Heart left ventricle (tissue), 16 donors: ENCODE measurements at regions not wholly inside any gene's neighbourhood (a gene's known extent, or its start where the extent isn't known, plus 50 kb on each side); places are given as distances from the start of the nearest gene placed in this dataset.

Experiments used
- ATAC-seq, 4 donors: fragments of 200-7000 bp; cut with Tn5 transposase; one replicate each; pipeline ENCODE4 v1.9.1; 2020 to 2022; ENCODE audit warnings: moderate library complexity in 4 of 4, mild to moderate bottlenecking in 3 of 4, moderate number of reproducible peaks in 1 of 4
- DNase-seq, 5 donors: peaks; one replicate each; pipeline ENCODE4 v3.0.0-alpha.2; 2020
- H3K27ac ChIP-seq, 12 donors: fragments of 200-600 bp; sonication (generic) in 4 of 12; one replicate each; pipeline versions ENCODE4 v1.5.0 to v1.8.0; 2016 to 2022; ENCODE audit warnings: mild to moderate bottlenecking in 2 of 12
- H3K27me3 ChIP-seq, 9 donors: fragments of 200-600 bp; sonication (generic) in 2 of 9; one replicate each; pipeline versions ENCODE4 v1.5.1 to v1.8.0; 2016 to 2022; ENCODE audit warnings: mild to moderate bottlenecking in 3 of 9
- H3K36me3 ChIP-seq, 9 donors: fragments of 200-600 bp; sonication (generic) in 2 of 9; one replicate each; pipeline versions ENCODE4 v1.5.0 to v1.8.0; 2018 to 2022; ENCODE audit warnings: mild to moderate bottlenecking in 2 of 9
- H3K4me1 ChIP-seq, 12 donors: fragments of 200-600 bp; sonication (generic) in 4 of 12; one replicate each; pipeline versions ENCODE4 v1.5.0 to v1.8.0; 2016 to 2022; ENCODE audit warnings: mild to moderate bottlenecking in 3 of 12
- H3K4me3 ChIP-seq, 12 donors: fragments of 200-600 bp; sonication (generic) in 4 of 12; one replicate each; pipeline versions ENCODE4 v1.5.0 to v1.8.0; 2017 to 2022; ENCODE audit warnings: mild to moderate bottlenecking in 9 of 12, moderate library complexity in 4 of 12
- H3K9me3 ChIP-seq, 12 donors: fragments of 200-600 bp; sonication (generic) in 4 of 12; one replicate each; pipeline versions ENCODE4 v1.5.0 to v1.8.0; 2016 to 2022; ENCODE audit warnings: mild to moderate bottlenecking in 1 of 12
- POLR2A ChIP-seq, 2 donors: fragments of 450-650 bp; IDR thresholded peaks; one replicate each; pipeline ENCODE4 v1.6.1; 2017; ENCODE audit warnings: antibody characterized with exemption in 2 of 2, mild to moderate bottlenecking in 2 of 2, moderate library complexity in 2 of 2
- WGBS, 4 donors: extraction: QIAGEN DNeasy Blood & Tissue Kit in 2 of 4; methylation state at CpG; one replicate each; pipeline versions ENCODE4 v1.1.5 to v1.1.7; 2013 to 2018; 5-methylcytosine and 5-hydroxymethylcytosine counted together
- intact Hi-C, 10 donors: fragments of 100-400 bp; cut with DNase I; formaldehyde crosslinking; loops; one replicate each; pipeline versions ENCODE4 v1.11.1 to v1.14.2; 2022
- TF ChIP-seq, protein P1 (sequence below), 12 donors: fragments of 200-600 bp; sonication (generic) in 4 of 12; IDR thresholded peaks; one replicate each; pipeline versions ENCODE4 v1.5.0 to v1.8.0; 2018 to 2022; ENCODE audit warnings: antibody characterized with exemption in 12 of 12, mild to moderate bottlenecking in 5 of 12
- donor health status: ischemic (EF 13 %, LVEDD 7.1; RV severe dilation, severe dysfunction).
- donor health status: healthy with polysubstance abuse.
- donor health status: DM: no; HTN: yes; CAD: no.
- donor health status: DM: no; HTN: no; CAD: no.
- donor health status: ischemic (EF 25% LVEDD 6.9; RV normal size, moderate dysfunction).
- donor health status: ischemic (EF 25% LVEDD 5.7; RV mildly dilated, moderate dysfunction).
- donor health status: healthy.
- donor health status: DM: yes; HTN: yes; CAD: no.
- donor health status: ischemic (EF 35%, LVEDD 5.7; RV mildly dilated, moderate dysfunction).
- donor health status: nonischemic (EF 11% LVEDD 7.7; RV severe dilation, severe dysfunction).
- donor health status: DM: yes; HTN: yes; CAD: no.
- donor health status: PGD.
- donor health status: ischemic (EF 29% LVEDD 5.4; RV normal size, mild dysfunction).
- donor health status: nonischemic (EF 23%, LVEDD 6.1; RV moderate dilation, normal function).

DNA sequence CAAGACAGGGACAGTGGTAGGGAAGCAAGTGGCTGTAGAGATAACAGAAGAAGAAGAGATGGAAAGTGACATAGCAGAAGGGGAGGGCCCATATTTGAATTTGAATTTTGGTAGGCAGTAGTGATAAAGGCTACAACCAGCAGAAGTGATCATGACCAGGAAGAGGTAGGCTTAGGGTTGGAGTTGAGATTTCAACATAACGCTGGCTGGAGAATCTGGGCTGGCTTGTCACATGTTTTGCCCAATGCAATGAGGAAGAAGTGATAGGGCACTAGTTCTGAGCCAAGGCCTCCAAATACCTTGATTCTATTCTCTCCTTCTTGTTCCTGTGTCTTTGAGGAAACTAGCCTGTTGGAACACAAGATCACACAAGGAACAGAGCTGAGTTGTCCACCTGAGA lies 69.4 kb downstream of the SCG2 start:
- no peak overlapping the region for H3K27ac ChIP-seq
- no peak for DNase-seq
- intact Hi-C loops: no loop called here
- H3K36me3 ChIP-seq: no peaks in the 10 kb centered on the region
- H3K4me3 ChIP-seq: no peak overlapping the region
- H3K4me1 ChIP-seq: peaks cover 0 to 18% (median 7%) of the 10 kb centered on the region in 12 donors
- ATAC-seq: no peak
- WGBS, 4 donors: 81 to 93% (median 92%) methylated on average over 1 of the region's 1 CpG
- no peak for TF ChIP-seq POLR2A (IDR thresholded peaks at IDR 0.05)
- TF ChIP-seq, protein P1, sequence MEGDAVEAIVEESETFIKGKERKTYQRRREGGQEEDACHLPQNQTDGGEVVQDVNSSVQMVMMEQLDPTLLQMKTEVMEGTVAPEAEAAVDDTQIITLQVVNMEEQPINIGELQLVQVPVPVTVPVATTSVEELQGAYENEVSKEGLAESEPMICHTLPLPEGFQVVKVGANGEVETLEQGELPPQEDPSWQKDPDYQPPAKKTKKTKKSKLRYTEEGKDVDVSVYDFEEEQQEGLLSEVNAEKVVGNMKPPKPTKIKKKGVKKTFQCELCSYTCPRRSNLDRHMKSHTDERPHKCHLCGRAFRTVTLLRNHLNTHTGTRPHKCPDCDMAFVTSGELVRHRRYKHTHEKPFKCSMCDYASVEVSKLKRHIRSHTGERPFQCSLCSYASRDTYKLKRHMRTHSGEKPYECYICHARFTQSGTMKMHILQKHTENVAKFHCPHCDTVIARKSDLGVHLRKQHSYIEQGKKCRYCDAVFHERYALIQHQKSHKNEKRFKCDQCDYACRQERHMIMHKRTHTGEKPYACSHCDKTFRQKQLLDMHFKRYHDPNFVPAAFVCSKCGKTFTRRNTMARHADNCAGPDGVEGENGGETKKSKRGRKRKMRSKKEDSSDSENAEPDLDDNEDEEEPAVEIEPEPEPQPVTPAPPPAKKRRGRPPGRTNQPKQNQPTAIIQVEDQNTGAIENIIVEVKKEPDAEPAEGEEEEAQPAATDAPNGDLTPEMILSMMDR (IDR thresholded peaks at IDR 0.05): no peak
- H3K9me3 ChIP-seq: peaks cover 0 to 9% (median 0%) of the 10 kb centered on the region in 12 donors
- no peaks in the 10 kb centered on the region for H3K27me3 ChIP-seq

DNA sequence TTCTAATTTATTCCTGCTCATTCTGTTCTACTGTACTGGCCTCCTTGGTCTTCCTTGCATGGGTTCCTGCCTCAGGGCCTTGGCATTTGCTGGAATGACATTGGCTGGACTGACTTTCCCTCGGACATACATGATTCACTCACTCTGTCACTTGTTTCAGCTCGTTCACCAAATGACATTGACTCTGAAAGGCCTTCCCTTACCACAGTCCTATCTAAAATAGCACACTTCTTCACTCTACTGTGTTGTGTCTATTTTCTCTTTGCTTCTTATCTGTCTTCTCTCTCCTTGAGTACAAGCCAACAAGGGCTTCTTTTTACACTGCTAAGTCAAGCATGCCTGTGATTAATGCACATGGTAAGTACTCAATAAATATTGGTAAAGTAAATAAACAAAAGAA lies 65.6 kb downstream of the SCG2 start:
- Histone ChIP-seq H3K9me3 (no peaks in the 10 kb centered on the region), H3K4me1 (peaks cover 0 to 38% (median 21%) of the 10 kb centered on the region in 12 donors), H3K36me3 (no peaks in the 10 kb centered on the region), H3K27ac (peak overlapping the region in 4 of 12 donors; percentile 6 to 41 (median 27)), H3K27me3 (no peaks in the 10 kb centered on the region), H3K4me3 (no peak overlapping the region)
- 21 to 32% (median 28%) methylated on average over 2 of the region's 2 CpGs for WGBS, 4 donors
- DNase-seq: peak in 2 of 5 donors; percentile 21 to 41
- ATAC-seq: peak; percentile 62 to 91 (median 74)
- intact Hi-C loops: no loop called here
- TF ChIP-seq, protein P1 (IDR thresholded peaks at IDR 0.05): no peak

DNA sequence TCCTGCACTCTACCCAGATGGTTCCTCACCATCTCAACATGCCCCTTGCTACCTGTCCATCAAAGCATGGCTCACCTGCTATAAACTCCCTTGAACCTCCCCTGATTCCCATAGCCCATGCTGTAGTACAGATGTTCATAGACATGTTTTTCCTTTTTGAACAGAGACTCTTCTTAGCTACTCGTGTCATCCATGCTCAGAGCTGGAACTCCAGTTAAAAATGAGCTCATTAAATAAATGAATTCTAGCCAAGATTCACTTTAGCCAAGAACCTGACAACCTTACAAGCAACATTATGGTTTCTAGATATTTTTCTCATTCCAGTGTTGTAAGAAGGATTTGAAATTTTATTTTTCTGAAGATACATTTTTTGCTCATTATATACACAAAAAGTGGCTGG lies 65.0 kb downstream of the SCG2 start:
- TF ChIP-seq, protein P1 (IDR thresholded peaks at IDR 0.05): no peak
- TF ChIP-seq POLR2A (IDR thresholded peaks at IDR 0.05): no peak
- intact Hi-C loops: no loop called here
- WGBS, 4 donors: 30 to 49% (median 44%) methylated on average over 1 of the region's 1 CpG
- no peaks in the 10 kb centered on the region for H3K9me3 ChIP-seq
- ATAC-seq: no peak
- no peaks in the 10 kb centered on the region for H3K27me3 ChIP-seq
- DNase-seq: no peak
- H3K4me3 ChIP-seq: no peak overlapping the region
- H3K4me1 ChIP-seq: peaks cover 0 to 38% (median 21%) of the 10 kb centered on the region in 12 donors
- no peaks in the 10 kb centered on the region for H3K36me3 ChIP-seq
- H3K27ac ChIP-seq: peak overlapping the region in 4 of 12 donors; percentile 6 to 14 (median 12)

DNA sequence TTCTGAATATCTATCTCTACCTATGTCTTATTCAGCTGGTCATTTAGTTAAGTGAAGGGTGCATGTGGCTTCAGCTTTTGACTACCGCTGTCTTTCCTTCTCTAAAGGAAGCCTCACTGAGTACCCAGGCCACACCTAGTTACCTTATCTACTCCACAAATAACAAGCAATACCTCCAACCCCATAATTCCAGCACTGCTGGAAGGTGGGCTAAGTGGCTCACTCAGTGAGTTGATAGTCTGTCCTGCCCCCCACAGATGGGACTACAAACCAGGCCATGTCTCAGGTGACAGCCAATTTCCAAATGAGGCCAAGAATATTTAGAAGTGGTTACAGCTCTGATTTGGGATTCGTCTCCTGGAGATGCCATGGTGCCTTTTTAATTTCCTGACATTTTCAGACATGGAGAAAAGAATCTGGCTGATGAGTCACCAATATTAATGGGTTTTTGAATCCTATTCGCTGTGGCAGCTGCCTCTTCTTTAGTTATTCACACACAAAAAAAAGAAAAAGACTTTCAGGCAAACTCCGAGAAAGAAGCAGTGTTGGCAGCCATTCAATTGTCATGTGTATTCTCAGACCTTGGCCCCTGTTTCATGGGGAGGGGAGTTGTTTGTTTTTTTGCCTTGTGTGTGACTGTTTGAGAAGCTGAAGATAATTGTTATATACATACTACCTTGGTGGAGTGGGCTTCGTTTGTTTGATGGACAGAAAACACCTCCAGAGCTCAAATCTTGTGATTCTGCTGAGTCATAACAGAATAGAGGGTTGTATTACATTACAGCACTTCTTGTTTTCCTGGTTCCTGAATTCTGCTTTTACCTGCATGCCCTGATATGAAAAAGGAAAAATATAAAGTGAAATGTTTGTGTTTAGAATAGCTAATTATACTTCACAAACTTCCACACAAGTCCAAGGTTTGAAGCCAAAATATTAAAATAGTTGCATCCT lies 64.2 kb downstream of the SCG2 start:
- ATAC-seq (no peak), DNase-seq (no peak)
- Histone ChIP-seq H3K4me1 (peaks cover 0 to 38% (median 21%) of the 10 kb centered on the region in 12 donors), H3K4me3 (no peak overlapping the region), H3K9me3 (no peaks in the 10 kb centered on the region), H3K27ac (peak overlapping the region in 6 of 12 donors; percentile 44 to 67 (median 48)), H3K36me3 (no peaks in the 10 kb centered on the region), H3K27me3 (no peaks in the 10 kb centered on the region)
- 37 to 48% (median 43%) methylated on average over 5 of the region's 5 CpGs for WGBS, 4 donors
- no peak for TF ChIP-seq POLR2A (IDR thresholded peaks at IDR 0.05)
- TF ChIP-seq, protein P1 (IDR thresholded peaks at IDR 0.05): no peak
- intact Hi-C loops: no loop called here
